ENCODE measurements at regions not wholly inside any gene's neighbourhood (a gene's known extent, or its start where the extent isn't known, plus 50 kb on each side); places are given as distances from the start of the nearest gene placed in this dataset.

DNA sequence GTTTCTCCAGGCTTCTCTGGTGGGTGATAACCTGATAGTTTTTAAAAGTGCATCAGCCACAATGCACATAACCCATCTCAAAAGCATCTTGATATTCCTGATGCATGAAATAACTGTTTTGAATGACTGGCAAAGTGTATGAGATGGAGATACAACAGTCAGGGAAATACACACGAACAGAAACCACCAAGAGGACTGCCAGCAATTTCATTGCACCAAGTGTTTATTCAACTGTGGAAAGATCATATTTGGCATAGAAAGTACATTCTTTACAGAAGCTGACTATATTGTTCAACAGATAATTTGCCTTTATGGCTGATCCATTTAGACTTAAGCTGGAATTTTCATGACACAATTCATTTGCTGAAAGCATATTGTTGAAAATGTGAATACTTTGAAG is 139.5 kb downstream of the SLIT2 start:
- POLR2A ChIA-PET, result no interaction called here
- H3K27me3 ChIP-seq (ENCODE audit: control insufficient read depth in 1 of 2, insufficient read depth in 2 of 2, low read length in 2 of 2), result no peaks in the 10 kb centered on the region
- H3K36me3 Mint-ChIP-seq (ENCODE audit: low read depth), result no peaks in the 10 kb centered on the region
- CTCF ChIA-PET, result no interaction called here
- no peaks in the 10 kb centered on the region for H3K9me3 ChIP-seq (ENCODE audit: control insufficient read depth in 1 of 2, insufficient read depth in 1 of 2, low read length in 2 of 2)
- no peaks in the 10 kb centered on the region for H3K27me3 Mint-ChIP-seq
- TF ChIP-seq, protein P1, sequence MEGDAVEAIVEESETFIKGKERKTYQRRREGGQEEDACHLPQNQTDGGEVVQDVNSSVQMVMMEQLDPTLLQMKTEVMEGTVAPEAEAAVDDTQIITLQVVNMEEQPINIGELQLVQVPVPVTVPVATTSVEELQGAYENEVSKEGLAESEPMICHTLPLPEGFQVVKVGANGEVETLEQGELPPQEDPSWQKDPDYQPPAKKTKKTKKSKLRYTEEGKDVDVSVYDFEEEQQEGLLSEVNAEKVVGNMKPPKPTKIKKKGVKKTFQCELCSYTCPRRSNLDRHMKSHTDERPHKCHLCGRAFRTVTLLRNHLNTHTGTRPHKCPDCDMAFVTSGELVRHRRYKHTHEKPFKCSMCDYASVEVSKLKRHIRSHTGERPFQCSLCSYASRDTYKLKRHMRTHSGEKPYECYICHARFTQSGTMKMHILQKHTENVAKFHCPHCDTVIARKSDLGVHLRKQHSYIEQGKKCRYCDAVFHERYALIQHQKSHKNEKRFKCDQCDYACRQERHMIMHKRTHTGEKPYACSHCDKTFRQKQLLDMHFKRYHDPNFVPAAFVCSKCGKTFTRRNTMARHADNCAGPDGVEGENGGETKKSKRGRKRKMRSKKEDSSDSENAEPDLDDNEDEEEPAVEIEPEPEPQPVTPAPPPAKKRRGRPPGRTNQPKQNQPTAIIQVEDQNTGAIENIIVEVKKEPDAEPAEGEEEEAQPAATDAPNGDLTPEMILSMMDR (IDR thresholded peaks at IDR 0.05), result no peak
- DNase-seq (no peak), ATAC-seq (ENCODE audit: poor library complexity) (no peak)
- no peak overlapping the region for H3K27ac Mint-ChIP-seq
- no peaks in the 10 kb centered on the region for H3K9me3 Mint-ChIP-seq
- no peak overlapping the region for H3K4me3 Mint-ChIP-seq
- H3K27ac ChIP-seq (ENCODE audit: low read depth in 1 of 2, low read length in 2 of 2), result no peak overlapping the region
- no peak overlapping the region for H3K4me3 ChIP-seq (ENCODE audit: low read length)
- intact Hi-C loops (cut with DNase I, micrococcal nuclease), result no loop called here
- no peaks in the 10 kb centered on the region for H3K36me3 ChIP-seq (ENCODE audit: insufficient read depth, low read length)
- H3K4me1 Mint-ChIP-seq (ENCODE audit: low read depth), result no peaks in the 10 kb centered on the region
- no peaks in the 10 kb centered on the region for H3K4me1 ChIP-seq (ENCODE audit: insufficient read depth, low read length)

DNA sequence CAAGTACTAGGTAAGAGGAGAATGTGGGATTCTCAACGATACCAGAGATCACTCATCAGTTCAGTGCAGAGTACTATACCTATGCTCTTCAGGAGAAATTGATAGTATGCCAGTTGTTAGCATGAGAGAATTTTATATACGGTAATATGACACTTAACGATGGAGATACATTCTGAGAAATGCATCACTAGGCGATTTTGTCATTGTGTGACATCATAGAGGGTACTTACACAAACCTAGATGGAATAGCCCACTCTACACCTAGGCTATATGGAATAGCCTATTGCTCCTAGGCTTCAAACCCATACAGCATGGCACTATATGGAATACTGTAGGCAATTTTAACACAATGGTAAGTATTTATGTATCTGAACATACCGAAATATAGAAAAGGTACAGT is 140.2 kb downstream of the SLIT2 start:
- Histone ChIP-seq H3K4me3 (ENCODE audit: low read length) (no peak overlapping the region), H3K27me3 (ENCODE audit: control insufficient read depth in 1 of 2, insufficient read depth in 2 of 2, low read length in 2 of 2) (no peaks in the 10 kb centered on the region), H3K36me3 (ENCODE audit: insufficient read depth, low read length) (no peaks in the 10 kb centered on the region), H3K9me3 (ENCODE audit: control insufficient read depth in 1 of 2, insufficient read depth in 1 of 2, low read length in 2 of 2) (no peaks in the 10 kb centered on the region), H3K4me1 (ENCODE audit: insufficient read depth, low read length) (no peaks in the 10 kb centered on the region), H3K27ac (ENCODE audit: low read depth in 1 of 2, low read length in 2 of 2) (no peak overlapping the region)
- Mint-ChIP-seq H3K4me1 (ENCODE audit: low read depth) (no peaks in the 10 kb centered on the region), H3K4me3 (no peak overlapping the region), H3K9me3 (no peaks in the 10 kb centered on the region), H3K27me3 (no peaks in the 10 kb centered on the region), H3K27ac (no peak overlapping the region), H3K36me3 (ENCODE audit: low read depth) (no peaks in the 10 kb centered on the region)
- DNase-seq (no peak), ATAC-seq (ENCODE audit: poor library complexity) (no peak)
- CTCF ChIA-PET, result no interaction called here
- intact Hi-C loops (cut with DNase I, micrococcal nuclease), result no loop called here
- POLR2A ChIA-PET, result no interaction called here
- TF ChIP-seq, protein P1 (IDR thresholded peaks at IDR 0.05), result no peak

DNA sequence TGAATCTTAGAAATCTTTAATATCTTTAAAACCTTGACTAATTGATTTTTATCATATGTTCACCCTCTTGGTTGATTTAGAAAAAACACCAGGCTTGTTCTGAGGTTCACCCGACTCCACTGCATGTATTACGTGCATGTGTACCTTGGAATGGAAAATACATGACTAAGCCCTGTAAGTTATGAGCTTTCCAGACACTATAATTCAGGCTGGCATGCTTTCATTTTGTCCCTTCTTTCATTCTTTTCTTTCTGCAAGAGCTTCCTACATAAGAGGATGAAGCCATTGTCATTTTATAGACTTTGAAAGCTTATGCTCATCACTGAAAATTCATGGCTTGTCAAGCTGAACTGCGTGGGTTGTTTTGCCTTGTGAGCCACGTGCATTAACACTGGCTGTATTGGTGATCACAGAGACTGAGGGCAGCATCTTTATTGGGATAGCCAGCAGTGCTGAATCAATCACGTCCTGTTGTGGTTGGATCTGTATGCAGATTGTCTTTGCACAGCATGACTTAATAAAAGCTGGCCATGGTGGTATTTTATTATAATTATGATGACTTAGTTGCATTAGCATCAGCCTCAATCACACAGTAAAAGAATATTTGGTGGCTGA is 141.9 kb downstream of the SLIT2 start:
- Histone ChIP-seq H3K9me3 (ENCODE audit: control insufficient read depth in 1 of 2, insufficient read depth in 1 of 2, low read length in 2 of 2) (no peaks in the 10 kb centered on the region), H3K27me3 (ENCODE audit: control insufficient read depth in 1 of 2, insufficient read depth in 2 of 2, low read length in 2 of 2) (no peaks in the 10 kb centered on the region), H3K27ac (ENCODE audit: low read depth in 1 of 2, low read length in 2 of 2) (no peak overlapping the region), H3K36me3 (ENCODE audit: insufficient read depth, low read length) (no peaks in the 10 kb centered on the region), H3K4me3 (ENCODE audit: low read length) (no peak overlapping the region), H3K4me1 (ENCODE audit: insufficient read depth, low read length) (no peaks in the 10 kb centered on the region)
- H3K27me3 Mint-ChIP-seq, result peaks cover 6% of the 10 kb centered on the region
- no peak overlapping the region for H3K4me3 Mint-ChIP-seq
- DNase-seq (no peak), ATAC-seq (ENCODE audit: poor library complexity) (no peak)
- H3K9me3 Mint-ChIP-seq, result no peaks in the 10 kb centered on the region
- CTCF ChIA-PET, result no interaction called here
- POLR2A ChIA-PET, result no interaction called here
- H3K36me3 Mint-ChIP-seq (ENCODE audit: low read depth), result no peaks in the 10 kb centered on the region
- no peaks in the 10 kb centered on the region for H3K4me1 Mint-ChIP-seq (ENCODE audit: low read depth)
- intact Hi-C loops (cut with DNase I, micrococcal nuclease), result no loop called here
- TF ChIP-seq, protein P1 (IDR thresholded peaks at IDR 0.05), result no peak
- no peak overlapping the region for H3K27ac Mint-ChIP-seq
